Osteocyte (in vitro differentiated cells): ENCODE measurements at regions not wholly inside any gene's neighbourhood (a gene's known extent, or its start where the extent isn't known, plus 50 kb on each side); places are given as distances from the start of the nearest gene placed in this dataset.
"Not testable (repeated sequence)": the region's sequence is repeated elsewhere in the genome, so short reads cannot be mapped to it uniquely, and the experiment has no call there.

ENCODE experiments used
- DNase-seq: peaks from one replicate; pipeline ENCODE4 v3.0.0; 2021; ENCODE audit warnings: mixed read lengths; ENCODE audit not compliant: unreplicated experiment; ENCODE audit errors: extremely low spot score
- H3K27ac Mint-ChIP-seq: one replicate; pipeline ENCODE4 v1.8.0; 2021; ENCODE audit warnings: mild to moderate bottlenecking, mixed read lengths; ENCODE audit not compliant: unreplicated experiment
- H3K27me3 Mint-ChIP-seq: one replicate; pipeline ENCODE4 v1.8.0; 2021; ENCODE audit warnings: mixed read lengths; ENCODE audit not compliant: unreplicated experiment
- H3K36me3 Mint-ChIP-seq: one replicate; pipeline ENCODE4 v1.8.0; 2021; ENCODE audit warnings: mixed read lengths; ENCODE audit not compliant: unreplicated experiment
- H3K4me1 Mint-ChIP-seq: one replicate; pipeline ENCODE4 v1.8.0; 2021; ENCODE audit warnings: mixed read lengths; ENCODE audit not compliant: unreplicated experiment
- H3K4me3 Mint-ChIP-seq: one replicate; pipeline ENCODE4 v1.8.0; 2021; ENCODE audit warnings: mild to moderate bottlenecking, moderate library complexity, mixed read lengths; ENCODE audit not compliant: unreplicated experiment
- H3K9me3 Mint-ChIP-seq: one replicate; pipeline ENCODE4 v1.8.0; 2021; ENCODE audit warnings: mixed read lengths; ENCODE audit not compliant: unreplicated experiment
- TF ChIP-seq, protein P1 (sequence below): fragments of 200-600 bp; sonication (generic); IDR thresholded peaks from 2 replicates; pipeline ENCODE4 v1.5.0; 2021; ENCODE audit warnings: antibody characterized with exemption, mild to moderate bottlenecking, moderate library complexity

DNA sequence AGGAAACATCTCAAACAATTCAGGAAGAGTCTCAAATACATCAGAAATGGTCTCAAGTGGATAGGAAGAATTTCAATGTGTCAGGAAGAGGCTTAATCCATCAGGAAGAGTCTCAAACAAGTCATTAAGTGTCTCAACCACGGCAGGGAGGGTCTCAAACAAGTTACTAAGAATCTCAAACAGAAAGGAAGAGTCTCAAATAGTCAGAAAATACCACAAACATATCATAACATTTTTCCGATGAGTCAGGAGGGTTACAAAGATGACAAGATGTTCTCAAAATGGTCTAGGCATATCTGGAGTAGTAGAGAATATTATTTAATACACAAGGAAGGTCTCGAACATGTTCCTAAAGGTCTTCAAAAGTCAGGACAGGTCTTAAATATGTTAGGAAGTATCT is 109.3 kb upstream of the USP9X start:
- peaks cover 18% of the 10 kb centered on the region for H3K9me3 Mint-ChIP-seq

DNA sequence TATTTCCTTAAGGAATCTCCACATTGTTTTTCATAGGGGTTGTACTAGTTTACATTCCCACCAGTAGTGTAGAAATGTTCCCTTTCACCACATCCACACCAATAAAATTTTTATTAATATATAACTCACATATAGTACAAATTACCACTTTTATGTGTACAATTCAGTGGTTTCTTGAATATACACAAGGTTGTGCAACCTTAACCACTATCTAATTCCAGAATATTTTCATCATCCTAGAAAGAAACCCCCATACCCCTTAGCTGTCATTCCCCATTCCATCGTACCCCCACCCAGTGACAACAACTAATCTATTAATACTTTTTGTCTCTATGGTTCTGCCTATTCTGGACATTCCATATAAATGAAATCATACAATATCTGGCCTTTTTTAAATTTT is 108.3 kb upstream of the USP9X start:
- TF ChIP-seq, protein P1, sequence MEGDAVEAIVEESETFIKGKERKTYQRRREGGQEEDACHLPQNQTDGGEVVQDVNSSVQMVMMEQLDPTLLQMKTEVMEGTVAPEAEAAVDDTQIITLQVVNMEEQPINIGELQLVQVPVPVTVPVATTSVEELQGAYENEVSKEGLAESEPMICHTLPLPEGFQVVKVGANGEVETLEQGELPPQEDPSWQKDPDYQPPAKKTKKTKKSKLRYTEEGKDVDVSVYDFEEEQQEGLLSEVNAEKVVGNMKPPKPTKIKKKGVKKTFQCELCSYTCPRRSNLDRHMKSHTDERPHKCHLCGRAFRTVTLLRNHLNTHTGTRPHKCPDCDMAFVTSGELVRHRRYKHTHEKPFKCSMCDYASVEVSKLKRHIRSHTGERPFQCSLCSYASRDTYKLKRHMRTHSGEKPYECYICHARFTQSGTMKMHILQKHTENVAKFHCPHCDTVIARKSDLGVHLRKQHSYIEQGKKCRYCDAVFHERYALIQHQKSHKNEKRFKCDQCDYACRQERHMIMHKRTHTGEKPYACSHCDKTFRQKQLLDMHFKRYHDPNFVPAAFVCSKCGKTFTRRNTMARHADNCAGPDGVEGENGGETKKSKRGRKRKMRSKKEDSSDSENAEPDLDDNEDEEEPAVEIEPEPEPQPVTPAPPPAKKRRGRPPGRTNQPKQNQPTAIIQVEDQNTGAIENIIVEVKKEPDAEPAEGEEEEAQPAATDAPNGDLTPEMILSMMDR: no peak
- no peaks in the 10 kb centered on the region for H3K27me3 Mint-ChIP-seq
- H3K27ac Mint-ChIP-seq: no peak overlapping the region
- H3K36me3 Mint-ChIP-seq: no peaks in the 10 kb centered on the region
- peaks cover 18% of the 10 kb centered on the region for H3K9me3 Mint-ChIP-seq
- no peak for DNase-seq
- no peak overlapping the region for H3K4me3 Mint-ChIP-seq
- H3K4me1 Mint-ChIP-seq: peaks cover 3% of the 10 kb centered on the region

More for the DNA sequence above, 109.3 kb upstream of the USP9X start:
- TF ChIP-seq, protein P1: no peak
- peaks cover 3% of the 10 kb centered on the region for H3K4me1 Mint-ChIP-seq
- DNase-seq: no peak
- H3K27ac Mint-ChIP-seq: no peak overlapping the region
- no peaks in the 10 kb centered on the region for H3K36me3 Mint-ChIP-seq
- no peak overlapping the region for H3K4me3 Mint-ChIP-seq
- H3K27me3 Mint-ChIP-seq: no peaks in the 10 kb centered on the region

DNA sequence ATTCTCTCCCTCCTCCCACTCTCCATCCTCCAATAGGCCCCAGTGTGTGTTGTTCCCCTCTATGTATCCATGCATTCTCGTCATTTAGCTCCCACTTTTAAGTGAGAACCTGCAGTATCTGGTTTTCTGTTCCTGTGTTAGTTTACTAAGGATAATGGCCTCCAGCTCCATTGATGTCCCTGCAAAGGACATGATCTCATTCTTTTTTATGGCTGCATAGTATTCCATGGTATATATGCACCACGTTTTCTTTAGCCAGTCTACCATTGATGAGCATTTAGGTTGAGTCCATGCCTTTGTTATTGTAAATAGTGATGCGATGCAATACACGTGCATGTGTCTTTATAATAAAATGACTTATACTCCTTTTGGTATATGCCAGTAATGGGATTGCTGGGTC is 100.3 kb upstream of the USP9X start:
- H3K4me1 Mint-ChIP-seq: no peaks in the 10 kb centered on the region
- TF ChIP-seq, protein P1: no peak
- H3K27ac Mint-ChIP-seq: no peak overlapping the region
- H3K27me3 Mint-ChIP-seq: no peaks in the 10 kb centered on the region
- no peak for DNase-seq
- no peaks in the 10 kb centered on the region for H3K9me3 Mint-ChIP-seq
- H3K36me3 Mint-ChIP-seq: no peaks in the 10 kb centered on the region
- no peak overlapping the region for H3K4me3 Mint-ChIP-seq

DNA sequence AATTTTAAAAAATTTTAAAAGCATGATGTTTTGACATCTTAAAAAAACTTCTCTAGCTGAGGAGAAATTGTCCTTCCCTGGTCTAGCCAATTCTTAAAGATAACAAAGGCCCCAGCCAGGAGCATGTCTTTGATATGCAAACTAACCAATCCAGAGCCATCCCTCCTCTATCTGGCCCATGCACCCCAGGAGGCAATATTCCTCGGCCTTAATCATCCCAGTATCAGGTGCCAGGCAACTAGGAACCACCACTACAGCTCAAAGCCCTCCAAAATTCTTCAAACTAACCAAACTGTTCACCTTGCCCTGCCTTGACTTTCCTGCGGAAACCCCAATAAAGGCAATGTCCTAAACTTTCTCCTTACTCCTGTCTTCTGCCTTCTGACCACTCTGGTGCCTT is 97.8 kb upstream of the USP9X start:
- Mint-ChIP-seq H3K4me3 (no peak overlapping the region), H3K27me3 (no peaks in the 10 kb centered on the region), H3K9me3 (peaks cover 4% of the 10 kb centered on the region), H3K27ac (no peak overlapping the region), H3K36me3 (no peaks in the 10 kb centered on the region), H3K4me1 (no peaks in the 10 kb centered on the region)
- DNase-seq: no peak
- TF ChIP-seq, protein P1: no peak

DNA sequence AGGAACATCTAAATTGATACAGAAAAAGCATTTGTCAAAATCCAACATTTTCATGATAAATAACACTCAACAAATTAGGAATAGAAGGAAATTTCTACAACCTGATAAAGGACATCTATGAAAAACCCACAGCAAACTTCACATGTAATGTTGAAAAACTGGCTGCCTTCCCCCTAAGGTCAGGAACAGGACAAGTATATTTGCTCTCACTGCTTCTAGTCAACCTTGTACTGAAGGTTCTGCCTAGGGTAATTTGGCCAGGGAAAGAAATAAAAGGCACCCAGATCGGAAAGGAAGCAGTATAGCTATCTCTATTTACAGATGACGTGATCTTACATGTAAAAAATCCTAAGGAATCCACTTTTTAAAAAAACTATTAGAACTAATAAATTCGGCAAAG is 97.1 kb upstream of the USP9X start:
- Mint-ChIP-seq H3K4me3 (no peak overlapping the region), H3K27ac (no peak overlapping the region), H3K9me3 (peaks cover 4% of the 10 kb centered on the region), H3K4me1 (no peaks in the 10 kb centered on the region), H3K27me3 (no peaks in the 10 kb centered on the region), H3K36me3 (no peaks in the 10 kb centered on the region)
- TF ChIP-seq, protein P1: no peak
- no peak for DNase-seq

DNA sequence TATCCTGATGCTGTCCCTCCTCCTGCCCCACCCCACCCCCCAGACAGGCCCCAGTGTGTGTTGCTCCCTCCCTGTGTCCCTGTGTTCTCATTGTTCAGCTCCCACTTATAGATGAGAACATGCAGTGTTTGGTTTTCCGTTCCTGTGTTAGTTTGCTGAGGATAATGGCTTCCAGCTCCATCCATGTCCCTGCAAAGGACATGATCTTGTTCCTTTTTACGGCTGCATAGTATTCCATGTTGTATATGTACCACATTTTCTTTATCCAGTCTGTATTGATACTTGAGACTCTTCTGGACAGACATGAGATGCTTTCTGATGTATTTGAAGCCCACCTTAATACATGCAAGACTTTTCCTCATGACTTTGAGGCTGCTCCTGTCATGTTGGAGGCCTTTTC is 91.8 kb upstream of the USP9X start:
- not testable (repeated sequence) for H3K4me1 Mint-ChIP-seq, H3K36me3 Mint-ChIP-seq, DNase-seq, H3K27ac Mint-ChIP-seq, H3K4me3 Mint-ChIP-seq, H3K27me3 Mint-ChIP-seq
- peaks cover 21% of the 10 kb centered on the region for H3K9me3 Mint-ChIP-seq
